ENCODE measurements at regions not wholly inside any gene's neighbourhood (a gene's known extent, or its start where the extent isn't known, plus 50 kb on each side); places are given as distances from the start of the nearest gene placed in this dataset.

- TF ChIP-seq POLR2A (IDR thresholded peaks at IDR 0.05; ENCODE audit: low read depth, low read length) (no peak), CTCF (IDR thresholded peaks at IDR 0.05; ENCODE audit: extremely low read depth in 1 of 2, insufficient read depth in 1 of 2, low read depth in 1 of 2, low read length in 2 of 2) (no peak), GATA2 (IDR thresholded peaks at IDR 0.05; ENCODE audit: insufficient read depth, insufficient read length, low read depth, low read length) (no peak), MAX (IDR thresholded peaks at IDR 0.05; ENCODE audit: insufficient read depth, insufficient read length) (no peak), EZH2 (IDR thresholded peaks at IDR 0.05; ENCODE audit: borderline replicate concordance, low read depth, low read length, severe bottlenecking) (no peak), POLR2AphosphoS5 (IDR thresholded peaks at IDR 0.05; ENCODE audit: insufficient read depth, low read depth, low read length) (no peak)
Measured at GRCh38 chr14:98204139-98204538, 1067.9 kb downstream of the BCL11B start.
